Kidney (tissue), 13 donors: ENCODE measurements at regions not wholly inside any gene's neighbourhood (a gene's known extent, or its start where the extent isn't known, plus 50 kb on each side); places are given as distances from the start of the nearest gene placed in this dataset.

Source experiments
- DNase-seq, 5 donors: peaks; one replicate each; pipeline ENCODE4 v3.0.0-alpha.2; 2013 to 2020
- FAIRE-seq: peaks from 2 replicates; lab custom pipeline; 2012; peaks lifted over from hg19 to GRCh38; lab: Jason Lieb, UNC
- H3K27ac ChIP-seq, 2 donors: one replicate each; pipeline ENCODE4 v1.7.0; 2013; ENCODE audit warnings: low read depth in 2 of 2, low read length in 2 of 2, inconsistent platforms in 1 of 2
- H3K27me3 ChIP-seq: one replicate; pipeline ENCODE4 v1.7.1; 2013; ENCODE audit warnings: low read length, inconsistent platforms; ENCODE audit not compliant: control insufficient read depth, insufficient read depth
- H3K36me3 ChIP-seq, 3 donors: one replicate each; pipeline versions ENCODE4 v1.7.0 to v1.7.1; 2013; ENCODE audit warnings: low read length in 3 of 3, control low read depth in 1 of 3, inconsistent platforms in 1 of 3; ENCODE audit not compliant: insufficient read depth in 3 of 3, control insufficient read depth in 2 of 3
- H3K4me1 ChIP-seq, 3 donors: one replicate each; pipeline versions ENCODE4 v1.7.0 to v1.7.1; 2013; ENCODE audit warnings: low read length in 3 of 3, inconsistent platforms in 1 of 3, low read depth in 1 of 3; ENCODE audit not compliant: control insufficient read depth in 2 of 3, insufficient read depth in 2 of 3
- H3K4me3 ChIP-seq, 3 donors: one replicate each; pipeline versions ENCODE4 v1.7.0 to v1.8.1; 2013; ENCODE audit warnings: low read length in 3 of 3, control low read depth in 1 of 3, inconsistent platforms in 1 of 3
- H3K9ac ChIP-seq, 3 donors: one replicate each; pipeline versions ENCODE4 v1.7.0 to v1.7.1; 2013; ENCODE audit warnings: low read length in 3 of 3, control low read depth in 1 of 3, inconsistent platforms in 1 of 3
- H3K9me3 ChIP-seq, 3 donors: one replicate each; pipeline versions ENCODE4 v1.7.0 to v1.7.1; 2013; ENCODE audit warnings: low read length in 3 of 3, control low read depth in 1 of 3, inconsistent platforms in 1 of 3; ENCODE audit not compliant: control insufficient read depth in 2 of 3, insufficient read depth in 1 of 3
- intact Hi-C: fragments of 100-400 bp; cut with DNase I; formaldehyde crosslinking; loops from one replicate; pipeline ENCODE4 v1.11.1; 2022
- TF ChIP-seq, protein P1 (sequence below): IDR thresholded peaks from 3 replicates; pipeline ENCODE4 v1.5.1; 2012; ENCODE audit warnings: mild to moderate bottlenecking, moderate library complexity, borderline replicate concordance; ENCODE audit not compliant: insufficient read depth; ENCODE audit errors: extremely low read depth
- donor health status: control.
- donor health status: control.
- donor health status: control.
- donor health status: control.
- donor health status: control.
- donor health status: DM: yes; HTN: yes; CAD: no.
- donor health status: Normal renal cell carcinoma (clear cell type).

DNA sequence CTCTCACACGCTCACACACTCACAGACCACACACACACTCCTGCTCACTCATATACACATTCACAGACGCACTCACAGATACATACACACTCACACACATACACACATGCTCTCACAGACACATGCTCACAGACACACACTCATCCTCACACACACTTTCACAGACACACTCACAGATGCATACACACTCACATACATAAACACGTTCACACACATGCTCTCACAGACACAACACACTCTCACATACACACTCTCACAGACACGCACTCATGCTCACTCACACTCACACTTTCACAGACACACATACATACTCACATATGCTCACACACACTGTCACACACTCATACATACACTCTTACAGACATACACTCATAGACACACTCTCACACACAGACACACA, 82.2 kb downstream of the IRX2 start:
- Histone ChIP-seq H3K9me3 (no peaks in the 10 kb centered on the region), H3K9ac (no peak overlapping the region), H3K27ac (no peak overlapping the region), H3K27me3 (peaks cover 3% of the 10 kb centered on the region), H3K36me3 (no peaks in the 10 kb centered on the region), H3K4me3 (no peak overlapping the region), H3K4me1 (no peaks in the 10 kb centered on the region)
- intact Hi-C loops = no loop called here
- DNase-seq = no peak
- no peak for FAIRE-seq
- TF ChIP-seq, protein P1, sequence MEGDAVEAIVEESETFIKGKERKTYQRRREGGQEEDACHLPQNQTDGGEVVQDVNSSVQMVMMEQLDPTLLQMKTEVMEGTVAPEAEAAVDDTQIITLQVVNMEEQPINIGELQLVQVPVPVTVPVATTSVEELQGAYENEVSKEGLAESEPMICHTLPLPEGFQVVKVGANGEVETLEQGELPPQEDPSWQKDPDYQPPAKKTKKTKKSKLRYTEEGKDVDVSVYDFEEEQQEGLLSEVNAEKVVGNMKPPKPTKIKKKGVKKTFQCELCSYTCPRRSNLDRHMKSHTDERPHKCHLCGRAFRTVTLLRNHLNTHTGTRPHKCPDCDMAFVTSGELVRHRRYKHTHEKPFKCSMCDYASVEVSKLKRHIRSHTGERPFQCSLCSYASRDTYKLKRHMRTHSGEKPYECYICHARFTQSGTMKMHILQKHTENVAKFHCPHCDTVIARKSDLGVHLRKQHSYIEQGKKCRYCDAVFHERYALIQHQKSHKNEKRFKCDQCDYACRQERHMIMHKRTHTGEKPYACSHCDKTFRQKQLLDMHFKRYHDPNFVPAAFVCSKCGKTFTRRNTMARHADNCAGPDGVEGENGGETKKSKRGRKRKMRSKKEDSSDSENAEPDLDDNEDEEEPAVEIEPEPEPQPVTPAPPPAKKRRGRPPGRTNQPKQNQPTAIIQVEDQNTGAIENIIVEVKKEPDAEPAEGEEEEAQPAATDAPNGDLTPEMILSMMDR = no peak

DNA sequence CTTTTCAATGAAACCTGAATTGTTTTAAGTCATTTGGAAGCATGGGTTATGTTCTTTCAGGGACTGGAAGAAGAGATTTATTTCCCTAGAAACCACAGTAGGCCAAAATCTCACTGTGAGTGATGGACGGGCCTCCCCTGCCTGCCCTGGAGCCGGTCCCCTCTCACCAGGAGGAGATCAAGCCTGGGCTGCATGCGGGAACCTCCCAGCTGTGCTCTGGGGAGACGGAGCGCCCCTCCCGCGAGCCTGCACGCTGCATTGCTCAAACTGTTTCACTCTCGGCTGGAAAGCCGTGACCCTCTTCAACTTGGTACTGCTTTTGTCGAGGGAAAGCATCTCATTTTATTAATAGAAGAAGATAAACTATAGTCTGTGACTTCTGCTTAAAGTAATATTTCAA, 85.4 kb downstream of the IRX2 start:
- H3K9ac ChIP-seq = no peak overlapping the region
- H3K27ac ChIP-seq = no peak overlapping the region
- TF ChIP-seq, protein P1 = no peak
- no peaks in the 10 kb centered on the region for H3K4me1 ChIP-seq
- DNase-seq (peak in 2 of 5 donors; percentile 24 to 36), FAIRE-seq (no peak)
- H3K27me3 ChIP-seq = peaks cover 3% of the 10 kb centered on the region
- H3K9me3 ChIP-seq = no peaks in the 10 kb centered on the region
- intact Hi-C loops = no loop called here
- H3K36me3 ChIP-seq = no peaks in the 10 kb centered on the region
- H3K4me3 ChIP-seq = no peak overlapping the region

DNA sequence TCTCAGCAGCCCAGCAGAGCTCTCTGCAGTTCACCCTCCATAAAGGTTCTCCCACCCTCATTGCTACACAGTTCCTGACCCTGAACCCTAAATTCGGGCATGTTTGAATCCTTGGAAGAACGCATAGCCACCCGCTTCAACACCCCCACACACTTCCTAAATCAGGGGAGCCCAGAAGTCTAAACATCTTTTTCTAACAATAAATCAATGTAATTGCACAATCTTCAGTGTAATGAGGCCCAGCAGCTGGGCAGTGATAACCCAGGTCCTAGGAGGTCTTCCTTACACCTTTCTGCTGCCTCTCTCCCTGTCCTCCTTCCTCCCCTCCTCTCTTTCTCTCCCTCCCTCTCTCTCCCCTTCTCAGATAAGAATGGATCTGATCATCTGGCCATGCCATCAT, 88.0 kb downstream of the IRX2 start:
- Histone ChIP-seq H3K27ac (no peak overlapping the region), H3K36me3 (no peaks in the 10 kb centered on the region), H3K9me3 (no peaks in the 10 kb centered on the region), H3K27me3 (peaks cover 12% of the 10 kb centered on the region), H3K4me1 (no peaks in the 10 kb centered on the region), H3K9ac (no peak overlapping the region), H3K4me3 (no peak overlapping the region)
- TF ChIP-seq, protein P1 = no peak
- intact Hi-C loops = no loop called here
- FAIRE-seq (no peak), DNase-seq (no peak)

DNA sequence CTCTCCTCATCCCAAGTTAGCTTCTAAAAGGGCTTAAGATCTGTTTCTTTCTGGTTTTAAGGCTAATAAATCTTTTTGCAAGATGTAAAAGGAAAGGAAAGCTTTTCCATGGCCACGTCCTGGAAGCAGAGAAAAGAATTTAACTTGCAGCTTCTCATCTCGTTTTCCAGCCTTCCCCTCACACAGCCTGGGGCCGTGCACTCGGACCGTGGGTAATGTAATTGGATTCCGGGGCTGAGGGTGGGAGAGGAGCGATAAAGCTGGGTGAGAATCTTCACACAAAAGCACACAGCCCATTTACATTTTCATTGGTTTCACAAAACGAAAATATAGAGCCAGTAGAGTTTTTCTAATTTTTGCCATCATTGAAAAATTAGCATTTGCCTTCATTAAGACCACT, 91.2 kb downstream of the IRX2 start:
- Histone ChIP-seq H3K27me3 (peaks cover 26% of the 10 kb centered on the region), H3K9ac (no peak overlapping the region), H3K4me3 (no peak overlapping the region), H3K36me3 (no peaks in the 10 kb centered on the region), H3K4me1 (no peaks in the 10 kb centered on the region), H3K27ac (no peak overlapping the region), H3K9me3 (no peaks in the 10 kb centered on the region)
- TF ChIP-seq, protein P1 = no peak
- intact Hi-C loops = no loop called here
- FAIRE-seq = no peak
- DNase-seq = peak in 2 of 5 donors; percentile 40
